ENCODE measurements at regions not wholly inside any gene's neighbourhood (a gene's known extent, or its start where the extent isn't known, plus 50 kb on each side); places are given as distances from the start of the nearest gene placed in this dataset.

GRCh38 chr3:107904536-107905066 is 186.2 kb downstream of the CD47 start:
- no peak for DNase-seq (ENCODE audit: low read depth, low spot score)

- DNase-seq (ENCODE audit: low read depth, low spot score) = no peak
These were observed 190.7 kb downstream of the CD47 start for GRCh38 chr3:107899990-107900651.

GRCh38 chr3:107897471-107898061 is 193.3 kb downstream of the CD47 start:
- DNase-seq (ENCODE audit: low read depth, low spot score) = no peak

- DNase-seq (ENCODE audit: low read depth, low spot score) = no peak
These were observed 195.8 kb downstream of the CD47 start for GRCh38 chr3:107894998-107895397.

GRCh38 chr3:107892955-107893624 is 197.7 kb downstream of the CD47 start:
- DNase-seq (ENCODE audit: low read depth, low spot score) = no peak

- peak; percentile 58 for DNase-seq (ENCODE audit: low read depth, low spot score)
These were observed 205.9 kb downstream of the CD47 start for GRCh38 chr3:107884719-107885460.

- no peak for DNase-seq (ENCODE audit: low read depth, low spot score)
These were observed 206.8 kb downstream of the CD47 start for GRCh38 chr3:107884028-107884427.

- DNase-seq (ENCODE audit: low read depth, low spot score) = no peak
These were observed 207.9 kb downstream of the CD47 start for GRCh38 chr3:107882881-107883280.

- no peak for DNase-seq (ENCODE audit: low read depth, low spot score)
These were observed 208.6 kb downstream of the CD47 start for GRCh38 chr3:107882261-107882660.

GRCh38 chr3:107881509-107881908 is 209.3 kb downstream of the CD47 start:
- DNase-seq (ENCODE audit: low read depth, low spot score) = no peak

- no peak for DNase-seq (ENCODE audit: low read depth, low spot score)
These were observed 210.1 kb downstream of the CD47 start for GRCh38 chr3:107880702-107881101.

GRCh38 chr3:107877936-107878335 is 212.9 kb downstream of the CD47 start:
- peak; percentile 15 for DNase-seq (ENCODE audit: low read depth, low spot score)

- no peak for DNase-seq (ENCODE audit: low read depth, low spot score)
These were observed 219.7 kb downstream of the CD47 start for GRCh38 chr3:107870943-107871638.

GRCh38 chr3:107870096-107870495 is 220.7 kb downstream of the CD47 start:
- DNase-seq (ENCODE audit: low read depth, low spot score) = no peak

GRCh38 chr3:107868449-107868848 is 222.4 kb downstream of the CD47 start:
- DNase-seq (ENCODE audit: low read depth, low spot score) = no peak

- no peak for DNase-seq (ENCODE audit: low read depth, low spot score)
These were observed 228.9 kb downstream of the CD47 start for GRCh38 chr3:107861904-107862303.

- no peak for DNase-seq (ENCODE audit: low read depth, low spot score)
These were observed 229.4 kb downstream of the CD47 start for GRCh38 chr3:107861422-107861821.

All from ELF-1 (cell line).